NCI-H526 (cell line): ENCODE measurements at regions not wholly inside any gene's neighbourhood (a gene's known extent, or its start where the extent isn't known, plus 50 kb on each side); places are given as distances from the start of the nearest gene placed in this dataset.
"Not testable (repeated sequence)": the region's sequence is repeated elsewhere in the genome, so short reads cannot be mapped to it uniquely, and the experiment has no call there.

Experiments
- DNase-seq, 2 experiments: peaks; one replicate each; lab custom pipeline; 2025; lab: John Stamatoyannopoulos, UW

DNA sequence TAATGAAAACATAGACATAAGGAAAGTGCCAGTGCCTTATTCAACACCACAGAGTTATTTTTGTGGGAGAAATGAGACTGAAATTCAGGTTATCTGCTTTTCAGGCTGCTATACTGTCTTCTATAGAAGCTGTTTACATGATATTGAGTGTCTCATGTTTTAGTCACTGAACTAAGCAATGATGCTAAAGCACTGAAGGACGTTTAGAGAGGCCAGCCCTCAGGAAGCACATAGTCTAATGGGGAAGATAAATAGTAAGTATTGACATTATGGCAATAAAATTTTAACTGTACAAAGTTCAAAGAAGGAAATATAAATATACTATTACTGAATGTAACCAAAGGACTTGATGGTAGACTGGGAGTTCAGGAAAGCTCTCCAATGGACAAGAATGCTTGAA lies 186.4 kb upstream of the ZC3H15 start:
- DNase-seq, result no peak

DNA sequence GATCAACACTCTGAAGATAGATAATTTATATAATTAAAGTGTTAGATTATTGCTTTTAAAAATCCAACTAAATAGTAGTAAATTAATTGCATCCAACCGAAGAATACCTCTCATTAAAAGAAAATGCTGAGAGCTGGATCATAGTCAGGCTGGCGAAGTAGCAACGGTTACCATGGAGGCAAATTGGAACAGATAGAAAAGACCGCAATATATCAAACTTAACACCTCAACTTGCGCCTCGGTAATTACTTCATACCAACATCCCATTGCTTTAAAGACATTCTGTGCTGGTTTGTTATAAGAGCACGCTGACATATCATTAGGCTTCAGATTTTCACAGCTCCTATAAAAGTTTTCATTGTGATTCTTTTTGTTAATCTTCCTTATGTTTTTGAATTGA lies 183.8 kb upstream of the ZC3H15 start:
- DNase-seq, result no peak

GRCh38 chr2:186303091-186303490 lies 183.0 kb upstream of the ZC3H15 start:
- DNase-seq, result no peak

DNA sequence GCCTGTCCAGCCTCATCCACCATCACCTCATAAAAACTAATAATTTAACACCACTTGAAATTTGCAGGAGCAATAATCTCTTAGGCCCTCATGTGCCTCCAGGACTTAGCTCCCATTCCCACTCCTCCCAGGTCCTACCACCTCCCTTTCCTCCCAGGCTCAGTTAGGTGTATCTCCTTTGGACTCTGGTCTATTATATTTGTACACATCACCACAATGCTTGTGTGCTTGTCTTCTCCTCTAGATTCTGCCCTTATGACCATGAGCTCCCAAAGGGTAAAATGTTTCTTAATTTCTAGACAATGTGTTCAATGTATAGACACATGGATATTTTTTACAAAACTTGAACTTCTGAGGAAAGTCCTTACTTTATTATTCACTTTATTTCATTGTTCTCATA lies 182.0 kb upstream of the ZC3H15 start:
- DNase-seq, result no peak

DNA sequence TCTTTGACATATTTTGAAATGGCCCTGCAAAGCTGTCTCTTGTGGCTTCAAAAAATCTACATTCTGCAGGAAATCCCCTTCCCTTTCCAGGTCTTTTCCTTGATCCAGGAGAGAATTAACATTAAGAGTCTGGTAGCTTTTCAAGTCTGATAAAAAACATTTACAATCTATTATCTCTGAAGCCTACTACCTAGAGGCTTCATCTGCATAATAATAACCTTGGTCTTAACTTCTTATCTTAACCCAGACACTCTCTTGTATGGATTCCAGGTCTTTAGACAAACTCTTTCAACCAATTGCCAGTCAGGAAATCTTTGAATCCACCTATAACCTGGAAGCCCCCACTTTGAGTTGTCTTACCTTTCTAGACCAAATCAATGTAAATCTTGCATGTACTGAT lies 179.3 kb upstream of the ZC3H15 start:
- no peak for DNase-seq

GRCh38 chr2:186307871-186308270 lies 178.2 kb upstream of the ZC3H15 start:
- peak in 1 of 2 experiments; percentile 39 for DNase-seq

DNA sequence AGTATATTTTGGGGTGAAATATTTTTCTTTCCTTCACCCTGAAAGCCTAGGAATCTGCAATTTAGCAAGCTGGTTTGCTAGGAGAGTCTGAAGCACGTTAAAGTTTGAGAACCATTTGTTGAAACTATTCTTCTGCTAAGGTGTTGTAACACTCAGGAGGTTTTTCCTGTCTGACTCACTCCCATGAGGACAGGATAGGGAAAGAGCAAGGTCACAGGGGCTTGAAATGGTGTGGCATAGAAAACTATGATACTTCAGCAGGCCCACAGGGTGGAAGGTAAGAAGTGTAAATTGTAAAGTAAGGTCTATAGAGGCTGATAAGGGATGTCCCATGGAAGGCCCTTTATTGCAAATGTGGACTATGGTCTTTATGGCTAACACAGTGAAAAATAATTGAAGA lies 177.7 kb upstream of the ZC3H15 start:
- DNase-seq, result no peak

DNA sequence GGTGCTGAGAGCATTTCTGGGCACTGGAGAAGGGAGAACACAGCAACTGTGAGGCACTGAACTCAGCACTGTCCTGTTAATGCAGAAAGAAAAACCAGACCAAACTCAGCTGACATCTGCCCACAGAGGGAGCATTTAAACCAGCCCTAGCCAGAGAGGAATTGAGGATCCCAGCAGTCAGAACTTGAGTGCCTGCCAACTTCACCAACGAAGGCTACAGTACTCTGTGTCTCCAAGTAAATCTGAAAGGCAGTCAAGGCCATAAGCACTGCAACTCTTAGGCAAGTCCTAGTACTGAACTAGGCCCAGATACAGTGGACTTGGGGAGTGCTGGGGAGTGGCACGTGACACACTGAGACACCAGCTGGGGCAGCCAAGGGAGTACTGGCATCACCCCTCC lies 176.2 kb upstream of the ZC3H15 start:
- DNase-seq, result no peak

DNA sequence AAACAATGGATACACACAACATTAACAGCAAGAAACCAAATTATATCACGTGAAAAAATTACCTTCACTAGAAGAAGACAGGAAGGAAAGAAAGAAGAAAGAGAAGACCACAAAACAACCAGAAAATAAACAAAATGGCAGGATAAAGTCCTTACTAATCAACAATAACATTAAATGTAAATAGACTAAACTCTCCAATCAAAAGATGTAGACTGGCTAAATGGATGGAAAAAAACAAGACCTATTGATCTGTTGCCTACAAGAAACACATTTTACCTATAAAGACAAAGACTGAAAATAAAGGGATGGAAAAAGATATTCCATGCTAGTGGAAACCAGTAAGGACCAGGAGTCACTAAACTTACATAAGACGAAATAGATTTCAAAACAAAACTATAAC lies 167.0 kb upstream of the ZC3H15 start:
- no peak for DNase-seq

GRCh38 chr2:186325827-186326535 lies 160.1 kb upstream of the ZC3H15 start:
- DNase-seq, result no peak

DNA sequence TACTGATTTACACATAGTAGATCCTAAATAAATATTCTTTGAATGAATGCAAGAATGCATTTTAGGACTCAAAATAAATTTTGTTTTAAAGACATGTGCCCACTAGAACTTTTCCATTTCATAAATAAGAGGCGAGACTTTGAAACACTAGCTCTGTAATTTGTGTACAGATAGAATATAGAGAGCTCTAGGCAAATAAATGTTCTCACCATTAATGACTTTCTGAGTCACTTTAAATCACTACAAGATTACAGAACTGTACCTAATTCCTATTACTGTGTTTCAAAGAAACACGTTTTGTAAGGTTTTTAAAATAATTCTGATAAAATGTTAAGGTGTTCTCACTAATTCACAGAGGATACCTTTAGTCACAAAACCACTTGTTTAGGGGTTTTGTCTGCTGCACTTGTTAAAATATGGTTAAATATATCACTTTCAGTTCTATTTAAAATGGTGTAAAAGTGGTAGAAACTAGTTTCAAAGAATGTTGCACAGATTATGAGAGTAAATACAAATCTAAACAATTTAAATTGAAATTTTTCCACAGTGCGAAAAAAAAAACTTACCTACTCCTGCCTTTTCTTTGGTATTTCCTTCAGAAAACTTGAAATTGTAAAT lies 158.7 kb upstream of the ZC3H15 start:
- no peak for DNase-seq

DNA sequence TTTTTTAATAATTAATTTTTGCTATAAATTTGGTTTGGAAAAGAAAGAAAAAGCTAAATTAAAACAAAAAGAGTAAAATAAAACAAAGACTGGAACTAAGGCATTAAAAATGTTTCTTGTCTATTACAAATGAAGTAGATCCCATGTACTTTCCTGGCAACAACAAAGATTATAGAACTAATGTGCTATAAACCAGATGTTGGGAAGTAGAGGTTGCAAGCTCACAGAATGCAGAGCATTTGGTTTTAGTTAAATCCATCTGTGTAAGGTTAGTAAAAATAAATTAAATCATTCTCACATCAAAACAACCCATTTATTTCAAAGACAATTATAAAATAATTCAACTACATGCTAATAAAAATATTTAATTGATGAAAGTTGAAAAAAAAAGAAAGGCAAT lies 157.2 kb upstream of the ZC3H15 start:
- no peak for DNase-seq

DNA sequence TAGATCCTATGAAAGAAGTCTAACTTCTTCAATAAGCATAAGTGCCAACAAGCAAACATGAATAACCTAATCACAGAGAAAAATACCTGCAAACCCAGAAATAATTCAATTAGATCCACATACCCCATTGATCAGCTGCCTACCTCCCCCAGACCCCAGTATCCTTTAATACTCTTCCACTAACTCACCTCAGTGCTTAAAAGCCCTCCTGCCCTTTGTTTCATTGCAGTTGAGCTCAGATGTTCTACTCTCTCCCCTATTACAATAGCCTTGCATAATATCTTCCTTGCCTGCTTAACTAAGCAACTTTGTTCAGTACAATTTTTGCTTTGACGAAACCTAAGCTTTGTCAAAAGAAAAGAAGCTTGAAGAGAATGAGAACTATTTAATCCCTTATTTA lies 156.0 kb upstream of the ZC3H15 start:
- no peak for DNase-seq

DNA sequence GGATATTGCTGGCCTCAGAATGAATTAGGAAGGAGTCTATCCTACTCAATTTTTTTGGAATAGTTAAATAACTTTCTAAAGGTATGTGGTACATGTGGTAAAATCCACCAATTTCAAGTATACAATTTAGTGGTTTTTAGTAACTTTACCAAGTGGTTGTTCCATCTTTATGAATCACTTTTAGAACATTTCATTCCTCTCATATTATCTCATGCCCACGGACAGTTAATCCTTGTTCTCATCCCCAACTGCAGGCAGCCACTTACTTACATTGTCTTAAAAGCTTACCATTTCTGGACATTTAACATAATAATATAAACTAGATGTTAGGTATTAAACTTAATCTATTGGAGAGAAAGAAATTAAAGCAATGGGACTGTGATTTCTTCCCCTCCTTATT lies 146.3 kb upstream of the ZC3H15 start:
- no peak for DNase-seq

- DNase-seq, result no peak
These were observed 144.0 kb upstream of the ZC3H15 start for GRCh38 chr2:186342029-186342428.

DNA sequence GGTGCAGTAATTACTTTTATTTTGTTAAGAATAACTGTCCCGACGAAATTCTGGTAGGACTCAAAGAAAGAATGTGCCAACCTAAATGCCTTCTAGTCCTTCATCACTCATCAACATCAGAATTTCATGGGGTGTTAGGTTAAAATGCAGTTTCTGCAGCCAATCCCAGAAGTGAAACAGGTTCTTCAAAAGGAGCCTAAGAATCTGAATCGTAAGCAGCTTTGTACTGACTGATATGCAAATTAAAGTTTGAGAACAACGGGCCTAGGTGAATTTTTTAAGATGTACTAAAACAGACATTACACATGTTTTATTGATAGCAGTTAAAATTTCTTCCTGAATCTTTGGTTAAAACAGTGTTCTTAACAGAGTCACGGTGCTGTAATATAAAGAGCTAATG lies 140.3 kb upstream of the ZC3H15 start:
- no peak for DNase-seq

- no peak for DNase-seq
These were observed 139.8 kb upstream of the ZC3H15 start for GRCh38 chr2:186346216-186346615.

DNA sequence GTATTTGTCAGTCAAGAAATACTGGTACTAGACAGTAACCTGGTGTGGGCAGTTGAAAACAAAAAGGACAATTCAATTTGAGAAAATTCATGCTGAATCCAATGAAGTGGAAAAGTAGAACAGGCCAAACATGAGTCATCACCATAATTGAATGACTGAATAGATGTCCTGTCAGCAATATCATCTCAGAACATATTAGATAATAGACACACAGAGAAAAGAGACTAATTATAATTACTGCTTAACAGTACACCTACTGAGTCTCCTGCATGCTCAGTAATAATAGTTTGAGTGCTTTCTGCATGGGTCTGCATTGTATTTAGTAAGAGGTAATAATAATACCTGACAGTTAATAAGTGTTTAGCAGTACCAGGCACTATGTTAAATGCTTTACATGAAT lies 138.6 kb upstream of the ZC3H15 start:
- DNase-seq, result no peak

GRCh38 chr2:186348200-186348599 lies 137.9 kb upstream of the ZC3H15 start:
- no peak for DNase-seq

DNA sequence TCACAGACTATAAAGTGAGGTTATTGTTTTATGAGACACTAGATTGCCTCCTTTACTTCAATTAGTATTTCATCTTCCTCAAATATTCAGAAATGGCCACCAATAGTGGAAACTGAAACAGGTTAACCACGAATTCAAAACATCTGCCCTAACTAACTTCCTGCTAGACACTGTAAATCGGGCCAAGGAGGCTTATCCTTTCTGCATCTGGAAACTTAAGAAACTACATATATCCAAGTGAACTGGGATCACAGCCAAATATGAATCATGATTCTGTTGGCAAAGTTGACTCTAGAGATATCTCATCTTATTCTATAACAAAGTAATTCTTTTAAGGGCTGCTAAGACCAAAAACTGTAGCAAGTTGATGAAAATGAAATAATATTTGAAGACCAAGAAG lies 136.6 kb upstream of the ZC3H15 start:
- DNase-seq, result no peak

DNA sequence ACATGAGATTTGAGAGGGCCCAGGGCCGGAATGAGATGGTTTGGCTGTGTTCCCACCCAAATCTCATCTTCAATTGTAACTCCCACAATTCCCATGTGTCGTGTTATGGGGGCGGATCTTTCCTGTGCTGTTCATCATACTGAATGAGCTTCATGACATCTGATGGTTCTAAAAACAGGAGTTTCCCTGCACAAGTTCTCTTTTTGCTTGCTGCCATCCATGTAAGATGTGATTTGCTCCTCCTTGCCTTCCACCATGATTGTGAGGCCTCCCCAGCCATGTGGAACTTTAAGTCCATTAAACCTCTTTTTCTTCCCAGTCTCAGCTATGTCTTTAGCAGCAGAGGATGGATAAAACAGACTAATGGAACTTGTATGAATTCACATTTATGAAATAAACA lies 131.9 kb upstream of the ZC3H15 start:
- DNase-seq, result not testable (repeated sequence)

- DNase-seq, result no peak
These were observed 120.7 kb upstream of the ZC3H15 start for GRCh38 chr2:186365406-186365805.

DNA sequence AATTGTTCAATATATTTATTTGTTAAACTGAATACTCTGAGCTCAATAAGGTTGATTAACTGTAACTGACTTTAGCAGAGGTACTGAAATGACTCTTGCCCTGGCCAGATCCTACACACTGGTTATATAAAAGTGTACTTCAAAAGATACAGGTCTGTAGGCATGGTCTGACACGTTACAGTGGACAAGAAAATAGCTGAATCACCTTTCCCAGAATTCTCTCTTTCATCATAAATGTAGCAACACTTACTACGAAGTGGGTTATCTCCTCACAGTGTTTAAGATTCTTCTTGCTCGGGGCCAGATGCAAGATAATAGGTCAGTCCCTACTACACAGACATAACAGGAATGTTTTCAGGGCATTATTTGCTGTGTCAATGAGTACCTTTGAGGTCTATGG lies 107.0 kb upstream of the ZC3H15 start:
- DNase-seq, result no peak

DNA sequence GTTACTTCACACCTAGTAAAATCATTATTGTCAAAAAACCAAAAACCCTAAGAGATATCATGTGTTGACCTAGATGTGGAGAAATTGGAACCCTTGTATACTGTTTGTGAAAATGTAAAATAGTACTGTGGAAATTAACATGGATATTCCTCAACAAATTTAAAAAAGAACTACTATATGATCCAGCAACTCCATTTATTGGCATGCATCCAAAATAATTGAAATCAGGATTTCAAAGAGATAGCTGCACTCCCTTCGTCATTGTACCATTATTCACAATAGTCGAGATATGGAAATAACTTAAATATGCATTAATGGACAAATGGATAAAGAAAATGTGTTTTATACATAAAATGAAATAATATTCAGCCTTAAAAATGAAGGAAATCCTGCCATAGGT lies 105.3 kb upstream of the ZC3H15 start:
- no peak for DNase-seq
